Peyer's patch (tissue), 4 donors: ENCODE measurements at regions not wholly inside any gene's neighbourhood (a gene's known extent, or its start where the extent isn't known, plus 50 kb on each side); places are given as distances from the start of the nearest gene placed in this dataset.

Experiments
- DNase-seq, 3 donors: peaks; one replicate each; pipeline ENCODE4 v3.0.0-alpha.2; 2017 to 2019
- H3K27ac ChIP-seq, 4 donors: fragments of 200-600 bp; sonication (generic); one replicate each; pipeline ENCODE4 v1.5.1; 2016 to 2019
- H3K27me3 ChIP-seq, 2 donors: fragments of 200-600 bp; sonication (generic); one replicate each; pipeline ENCODE4 v1.5.1; 2019
- H3K36me3 ChIP-seq, 3 donors: fragments of 200-600 bp; sonication (generic); one replicate each; pipeline ENCODE4 v1.5.1; 2016 to 2019
- H3K4me1 ChIP-seq, 4 donors: fragments of 200-600 bp; sonication (generic); one replicate each; pipeline ENCODE4 v1.5.1; 2016 to 2019
- H3K4me3 ChIP-seq, 4 donors: fragments of 200-600 bp; sonication (generic); 1 replicate in 3 of 4; 2 replicates in 1 of 4; pipeline ENCODE4 v1.5.1; 2016 to 2019; ENCODE audit warnings: mild to moderate bottlenecking in 1 of 4
- H3K9me3 ChIP-seq, 4 donors: fragments of 200-600 bp; sonication (generic); one replicate each; pipeline ENCODE4 v1.5.1; 2016 to 2019; ENCODE audit warnings: mild to moderate bottlenecking in 1 of 4
- POLR2A ChIP-seq, 2 donors: fragments of 450-650 bp; IDR thresholded peaks; one replicate each; pipeline ENCODE4 v1.5.1; 2017; ENCODE audit warnings: antibody characterized with exemption in 2 of 2, mild to moderate bottlenecking in 2 of 2, moderate library complexity in 2 of 2
- TF ChIP-seq, protein P1 (sequence below), 6 experiments: fragments of 450-650 bp in 4 of 6; fragments of 200-600 bp in 2 of 6; sonication (generic) in 1 of 6; IDR thresholded peaks; one replicate each; pipeline ENCODE4 v1.5.1; 2017 to 2019; ENCODE audit warnings: antibody characterized with exemption in 6 of 6, mild to moderate bottlenecking in 3 of 6, moderate library complexity in 1 of 6

GRCh38 chr15:96514607-96515285 lies 184.2 kb downstream of the NR2F2 start:
- DNase-seq = no peak
- no peaks in the 10 kb centered on the region for H3K27me3 ChIP-seq
- TF ChIP-seq POLR2A (IDR thresholded peaks at IDR 0.05) = no peak
- TF ChIP-seq, protein P1, sequence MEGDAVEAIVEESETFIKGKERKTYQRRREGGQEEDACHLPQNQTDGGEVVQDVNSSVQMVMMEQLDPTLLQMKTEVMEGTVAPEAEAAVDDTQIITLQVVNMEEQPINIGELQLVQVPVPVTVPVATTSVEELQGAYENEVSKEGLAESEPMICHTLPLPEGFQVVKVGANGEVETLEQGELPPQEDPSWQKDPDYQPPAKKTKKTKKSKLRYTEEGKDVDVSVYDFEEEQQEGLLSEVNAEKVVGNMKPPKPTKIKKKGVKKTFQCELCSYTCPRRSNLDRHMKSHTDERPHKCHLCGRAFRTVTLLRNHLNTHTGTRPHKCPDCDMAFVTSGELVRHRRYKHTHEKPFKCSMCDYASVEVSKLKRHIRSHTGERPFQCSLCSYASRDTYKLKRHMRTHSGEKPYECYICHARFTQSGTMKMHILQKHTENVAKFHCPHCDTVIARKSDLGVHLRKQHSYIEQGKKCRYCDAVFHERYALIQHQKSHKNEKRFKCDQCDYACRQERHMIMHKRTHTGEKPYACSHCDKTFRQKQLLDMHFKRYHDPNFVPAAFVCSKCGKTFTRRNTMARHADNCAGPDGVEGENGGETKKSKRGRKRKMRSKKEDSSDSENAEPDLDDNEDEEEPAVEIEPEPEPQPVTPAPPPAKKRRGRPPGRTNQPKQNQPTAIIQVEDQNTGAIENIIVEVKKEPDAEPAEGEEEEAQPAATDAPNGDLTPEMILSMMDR (IDR thresholded peaks at IDR 0.05) = no peak

GRCh38 chr15:96515371-96515770 lies 184.9 kb downstream of the NR2F2 start:
- no peak overlapping the region for H3K27ac ChIP-seq
- H3K36me3 ChIP-seq = no peaks in the 10 kb centered on the region
- H3K9me3 ChIP-seq = no peaks in the 10 kb centered on the region
- no peak for DNase-seq
- no peaks in the 10 kb centered on the region for H3K27me3 ChIP-seq
- TF ChIP-seq POLR2A (IDR thresholded peaks at IDR 0.05) = no peak
- TF ChIP-seq, protein P1 (IDR thresholded peaks at IDR 0.05) = no peak
- no peak overlapping the region for H3K4me3 ChIP-seq
- H3K4me1 ChIP-seq = no peaks in the 10 kb centered on the region

More at GRCh38 chr15:96514607-96515285, 184.2 kb downstream of the NR2F2 start:
- H3K4me3 ChIP-seq = no peak overlapping the region
- no peak overlapping the region for H3K27ac ChIP-seq
- H3K9me3 ChIP-seq = no peaks in the 10 kb centered on the region
- no peaks in the 10 kb centered on the region for H3K4me1 ChIP-seq
- H3K36me3 ChIP-seq = no peaks in the 10 kb centered on the region

DNA sequence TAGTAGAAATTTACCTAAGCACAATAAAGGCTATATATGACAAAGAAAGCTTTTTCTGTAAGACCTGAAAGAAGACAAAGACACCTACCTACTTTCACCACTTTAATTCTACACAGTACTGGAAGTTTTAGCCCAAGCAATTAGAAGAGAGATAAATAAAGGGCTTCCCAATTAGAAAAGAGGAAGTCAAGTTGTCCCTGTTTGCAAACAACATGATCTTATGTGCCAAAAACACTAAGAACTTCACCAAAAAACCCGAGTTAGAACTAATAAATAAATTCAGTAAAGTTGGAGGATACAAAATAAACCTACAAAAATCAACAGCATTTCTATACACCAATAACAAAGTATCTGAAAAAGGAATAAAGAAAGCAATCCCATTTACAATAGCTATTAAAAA lies 190.9 kb downstream of the NR2F2 start:
- H3K27ac ChIP-seq = no peak overlapping the region

GRCh38 chr15:96524676-96525417 lies 194.3 kb downstream of the NR2F2 start:
- Histone ChIP-seq H3K27me3 (no peaks in the 10 kb centered on the region), H3K27ac (no peak overlapping the region), H3K4me1 (no peaks in the 10 kb centered on the region), H3K4me3 (no peak overlapping the region), H3K36me3 (no peaks in the 10 kb centered on the region), H3K9me3 (no peaks in the 10 kb centered on the region)
- no peak for TF ChIP-seq POLR2A (IDR thresholded peaks at IDR 0.05)
- TF ChIP-seq, protein P1 (IDR thresholded peaks at IDR 0.05) = no peak
- DNase-seq = no peak

More for the DNA sequence above, 190.9 kb downstream of the NR2F2 start:
- no peak for DNase-seq
- Histone ChIP-seq H3K9me3 (no peaks in the 10 kb centered on the region), H3K4me3 (no peak overlapping the region), H3K27me3 (no peaks in the 10 kb centered on the region), H3K36me3 (no peaks in the 10 kb centered on the region), H3K4me1 (no peaks in the 10 kb centered on the region)
- TF ChIP-seq POLR2A (IDR thresholded peaks at IDR 0.05) = no peak
- TF ChIP-seq, protein P1 (IDR thresholded peaks at IDR 0.05) = no peak

DNA sequence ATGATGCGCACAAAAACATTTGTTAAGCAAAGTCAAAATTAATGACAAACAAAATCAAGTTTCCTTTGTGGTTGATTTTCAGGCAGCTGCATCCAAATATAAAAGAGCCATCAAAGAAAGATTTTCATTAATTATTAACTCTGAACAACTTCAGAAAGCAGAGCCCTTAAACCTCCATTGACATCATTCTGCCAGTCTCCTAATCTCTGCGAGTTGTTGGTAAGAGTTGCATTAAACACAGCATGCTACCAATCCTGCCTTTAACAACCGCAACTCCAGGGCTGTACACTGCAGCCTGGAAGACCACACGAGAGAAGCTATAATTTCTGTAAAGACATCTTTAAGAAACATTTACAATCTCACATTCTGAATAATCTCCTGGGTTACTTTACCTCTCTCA lies 204.6 kb downstream of the NR2F2 start:
- Histone ChIP-seq H3K27me3 (no peaks in the 10 kb centered on the region), H3K27ac (no peak overlapping the region), H3K9me3 (no peaks in the 10 kb centered on the region), H3K4me1 (no peaks in the 10 kb centered on the region), H3K4me3 (no peak overlapping the region), H3K36me3 (no peaks in the 10 kb centered on the region)
- TF ChIP-seq, protein P1 (IDR thresholded peaks at IDR 0.05) = no peak
- no peak for TF ChIP-seq POLR2A (IDR thresholded peaks at IDR 0.05)
- no peak for DNase-seq
